ENCODE measurements at regions not wholly inside any gene's neighbourhood (a gene's known extent, or its start where the extent isn't known, plus 50 kb on each side); places are given as distances from the start of the nearest gene placed in this dataset.

GRCh38 chr20:40763646-40764295, 74.7 kb upstream of the MAFB start:
- no peak overlapping the region for H3K4me3 Mint-ChIP-seq
- H3K36me3 Mint-ChIP-seq (ENCODE audit: low read depth): no peaks in the 10 kb centered on the region
- H3K27ac Mint-ChIP-seq: no peak overlapping the region
- ATAC-seq (replicated peaks): no peak
- no peaks in the 10 kb centered on the region for H3K27me3 Mint-ChIP-seq
- no peaks in the 10 kb centered on the region for H3K9me3 Mint-ChIP-seq
- H3K4me1 Mint-ChIP-seq: no peaks in the 10 kb centered on the region

GRCh38 chr20:40765814-40766480, 76.9 kb upstream of the MAFB start:
- H3K4me3 Mint-ChIP-seq: no peak overlapping the region

GRCh38 chr20:40766790-40767614, 78.0 kb upstream of the MAFB start:
- H3K36me3 Mint-ChIP-seq (ENCODE audit: low read depth): no peaks in the 10 kb centered on the region
- H3K4me3 Mint-ChIP-seq: no peak overlapping the region
- H3K4me1 Mint-ChIP-seq: no peaks in the 10 kb centered on the region
- no peaks in the 10 kb centered on the region for H3K9me3 Mint-ChIP-seq
- no peak overlapping the region for H3K27ac Mint-ChIP-seq
- no peak for ATAC-seq (replicated peaks)
- peaks cover 3% of the 10 kb centered on the region for H3K27me3 Mint-ChIP-seq

More at GRCh38 chr20:40765814-40766480, 76.9 kb upstream of the MAFB start:
- Mint-ChIP-seq H3K9me3 (no peaks in the 10 kb centered on the region), H3K27me3 (peaks cover 3% of the 10 kb centered on the region), H3K36me3 (ENCODE audit: low read depth) (no peaks in the 10 kb centered on the region), H3K27ac (no peak overlapping the region), H3K4me1 (no peaks in the 10 kb centered on the region)
- ATAC-seq (replicated peaks): no peak

- ATAC-seq (replicated peaks): no peak
- no peaks in the 10 kb centered on the region for H3K9me3 Mint-ChIP-seq
- H3K4me3 Mint-ChIP-seq: no peak overlapping the region
- H3K27ac Mint-ChIP-seq: no peak overlapping the region
- H3K27me3 Mint-ChIP-seq: peaks cover 3% of the 10 kb centered on the region
- no peaks in the 10 kb centered on the region for H3K36me3 Mint-ChIP-seq (ENCODE audit: low read depth)
- H3K4me1 Mint-ChIP-seq: no peaks in the 10 kb centered on the region
Observed at GRCh38 chr20:40767615-40767924, 78.5 kb upstream of the MAFB start.

GRCh38 chr20:40768105-40768504, 79.1 kb upstream of the MAFB start:
- Mint-ChIP-seq H3K4me1 (no peaks in the 10 kb centered on the region), H3K4me3 (no peak overlapping the region), H3K36me3 (ENCODE audit: low read depth) (no peaks in the 10 kb centered on the region), H3K9me3 (no peaks in the 10 kb centered on the region), H3K27me3 (peaks cover 3% of the 10 kb centered on the region), H3K27ac (no peak overlapping the region)
- no peak for ATAC-seq (replicated peaks)

- Mint-ChIP-seq H3K27me3 (peaks cover 3% of the 10 kb centered on the region), H3K4me3 (no peak overlapping the region), H3K27ac (no peak overlapping the region), H3K9me3 (no peaks in the 10 kb centered on the region), H3K4me1 (no peaks in the 10 kb centered on the region), H3K36me3 (ENCODE audit: low read depth) (no peaks in the 10 kb centered on the region)
- no peak for ATAC-seq (replicated peaks)
Observed at GRCh38 chr20:40769677-40770285, 80.7 kb upstream of the MAFB start.

- H3K36me3 Mint-ChIP-seq (ENCODE audit: low read depth): no peaks in the 10 kb centered on the region
- ATAC-seq (replicated peaks): no peak
- H3K27ac Mint-ChIP-seq: no peak overlapping the region
- no peaks in the 10 kb centered on the region for H3K9me3 Mint-ChIP-seq
- H3K4me3 Mint-ChIP-seq: no peak overlapping the region
- H3K4me1 Mint-ChIP-seq: no peaks in the 10 kb centered on the region
- H3K27me3 Mint-ChIP-seq: peaks cover 3% of the 10 kb centered on the region
Observed at GRCh38 chr20:40770564-40771307, 81.7 kb upstream of the MAFB start.

GRCh38 chr20:40771308-40771610, 82.2 kb upstream of the MAFB start:
- H3K4me1 Mint-ChIP-seq: no peaks in the 10 kb centered on the region
- no peak for ATAC-seq (replicated peaks)
- H3K27ac Mint-ChIP-seq: no peak overlapping the region
- peaks cover 3% of the 10 kb centered on the region for H3K27me3 Mint-ChIP-seq
- H3K9me3 Mint-ChIP-seq: no peaks in the 10 kb centered on the region
- H3K36me3 Mint-ChIP-seq (ENCODE audit: low read depth): no peaks in the 10 kb centered on the region
- no peak overlapping the region for H3K4me3 Mint-ChIP-seq

GRCh38 chr20:40771848-40772511, 82.9 kb upstream of the MAFB start:
- no peaks in the 10 kb centered on the region for H3K9me3 Mint-ChIP-seq
- no peak overlapping the region for H3K4me3 Mint-ChIP-seq
- no peaks in the 10 kb centered on the region for H3K36me3 Mint-ChIP-seq (ENCODE audit: low read depth)
- peaks cover 3% of the 10 kb centered on the region for H3K27me3 Mint-ChIP-seq
- H3K27ac Mint-ChIP-seq: no peak overlapping the region
- no peaks in the 10 kb centered on the region for H3K4me1 Mint-ChIP-seq
- ATAC-seq (replicated peaks): no peak

- H3K36me3 Mint-ChIP-seq (ENCODE audit: low read depth): no peaks in the 10 kb centered on the region
- H3K4me3 Mint-ChIP-seq: no peak overlapping the region
- ATAC-seq (replicated peaks): no peak
- peaks cover 3% of the 10 kb centered on the region for H3K27me3 Mint-ChIP-seq
- no peaks in the 10 kb centered on the region for H3K9me3 Mint-ChIP-seq
- no peaks in the 10 kb centered on the region for H3K4me1 Mint-ChIP-seq
- no peak overlapping the region for H3K27ac Mint-ChIP-seq
Observed at GRCh38 chr20:40773376-40773775, 84.3 kb upstream of the MAFB start.

- no peaks in the 10 kb centered on the region for H3K9me3 Mint-ChIP-seq
- H3K4me3 Mint-ChIP-seq: no peak overlapping the region
- no peak overlapping the region for H3K27ac Mint-ChIP-seq
- no peaks in the 10 kb centered on the region for H3K36me3 Mint-ChIP-seq (ENCODE audit: low read depth)
- no peak for ATAC-seq (replicated peaks)
- H3K4me1 Mint-ChIP-seq: no peaks in the 10 kb centered on the region
- H3K27me3 Mint-ChIP-seq: peaks cover 3% of the 10 kb centered on the region
Observed at GRCh38 chr20:40774252-40774651, 85.2 kb upstream of the MAFB start.

GRCh38 chr20:40775561-40776146, 86.6 kb upstream of the MAFB start:
- Mint-ChIP-seq H3K27me3 (no peaks in the 10 kb centered on the region), H3K9me3 (no peaks in the 10 kb centered on the region), H3K4me3 (no peak overlapping the region), H3K36me3 (ENCODE audit: low read depth) (no peaks in the 10 kb centered on the region), H3K27ac (no peak overlapping the region), H3K4me1 (no peaks in the 10 kb centered on the region)
- ATAC-seq (replicated peaks): no peak

GRCh38 chr20:40776466-40777457, 87.7 kb upstream of the MAFB start:
- H3K9me3 Mint-ChIP-seq: no peaks in the 10 kb centered on the region
- H3K36me3 Mint-ChIP-seq (ENCODE audit: low read depth): no peaks in the 10 kb centered on the region

More at GRCh38 chr20:40776466-40777457, 87.7 kb upstream of the MAFB start:
- Mint-ChIP-seq H3K4me3 (no peak overlapping the region), H3K27ac (no peak overlapping the region), H3K27me3 (no peaks in the 10 kb centered on the region), H3K4me1 (no peaks in the 10 kb centered on the region)
- ATAC-seq (replicated peaks): no peak
